ENCODE measurements at regions not wholly inside any gene's neighbourhood (a gene's known extent, or its start where the extent isn't known, plus 50 kb on each side); places are given as distances from the start of the nearest gene placed in this dataset.

GRCh38 chr10:131842351-131843088, 58.3 kb upstream of the PPP2R2D start:
- Histone ChIP-seq H3K27ac (no peak overlapping the region), H3K27me3 (replicated peaks; ENCODE audit: insufficient read depth) (no peaks in the 10 kb centered on the region), H3K9me3 (no peaks in the 10 kb centered on the region), H3K4me3 (no peak overlapping the region), H3K36me3 (no peaks in the 10 kb centered on the region), H3K4me1 (replicated peaks) (no peaks in the 10 kb centered on the region)
- TF ChIP-seq POLR2A (IDR thresholded peaks at IDR 0.05), result no peak
- no peak for TF ChIP-seq CTCF (IDR thresholded peaks at IDR 0.05)
- TF ChIP-seq POLR2AphosphoS5 (IDR thresholded peaks at IDR 0.05), result no peak
- no peak for DNase-seq (ENCODE audit: low spot score)
- WGBS, result 82% methylated on average over 14 of the region's 14 CpGs
- intact Hi-C loops (cut with DNase I), result no loop called here

- WGBS, result 92% methylated on average over 7 of the region's 8 CpGs
- DNase-seq (ENCODE audit: low spot score), result no peak
- no peak for TF ChIP-seq POLR2A (IDR thresholded peaks at IDR 0.05)
- no peak for TF ChIP-seq CTCF (IDR thresholded peaks at IDR 0.05)
- TF ChIP-seq POLR2AphosphoS5 (IDR thresholded peaks at IDR 0.05), result no peak
These were observed 57.7 kb upstream of the PPP2R2D start for GRCh38 chr10:131843089-131843595.

GRCh38 chr10:131843881-131844284, 56.9 kb upstream of the PPP2R2D start:
- 98% methylated on average over 15 of the region's 16 CpGs for WGBS
- H3K4me1 ChIP-seq (replicated peaks), result no peaks in the 10 kb centered on the region
- H3K4me3 ChIP-seq, result no peak overlapping the region
- no peak overlapping the region for H3K27ac ChIP-seq
- TF ChIP-seq POLR2AphosphoS5 (IDR thresholded peaks at IDR 0.05), result no peak
- TF ChIP-seq POLR2A (IDR thresholded peaks at IDR 0.05), result no peak
- TF ChIP-seq CTCF (IDR thresholded peaks at IDR 0.05), result no peak
- no peaks in the 10 kb centered on the region for H3K27me3 ChIP-seq (replicated peaks; ENCODE audit: insufficient read depth)
- no peaks in the 10 kb centered on the region for H3K9me3 ChIP-seq
- DNase-seq (ENCODE audit: low spot score), result no peak
- intact Hi-C loops (cut with DNase I), result no loop called here
- no peaks in the 10 kb centered on the region for H3K36me3 ChIP-seq

More at GRCh38 chr10:131843089-131843595, 57.7 kb upstream of the PPP2R2D start:
- no peak overlapping the region for H3K27ac ChIP-seq
- intact Hi-C loops (cut with DNase I), result no loop called here
- H3K27me3 ChIP-seq (replicated peaks; ENCODE audit: insufficient read depth), result no peaks in the 10 kb centered on the region
- no peaks in the 10 kb centered on the region for H3K36me3 ChIP-seq
- H3K9me3 ChIP-seq, result no peaks in the 10 kb centered on the region
- no peak overlapping the region for H3K4me3 ChIP-seq
- no peaks in the 10 kb centered on the region for H3K4me1 ChIP-seq (replicated peaks)

GRCh38 chr10:131844529-131845084, 56.2 kb upstream of the PPP2R2D start:
- no peak for DNase-seq (ENCODE audit: low spot score)

More at GRCh38 chr10:131844529-131845084, 56.2 kb upstream of the PPP2R2D start:
- TF ChIP-seq POLR2A (IDR thresholded peaks at IDR 0.05) (no peak), POLR2AphosphoS5 (IDR thresholded peaks at IDR 0.05) (no peak), CTCF (IDR thresholded peaks at IDR 0.05) (no peak)
- no peaks in the 10 kb centered on the region for H3K4me1 ChIP-seq (replicated peaks)
- H3K4me3 ChIP-seq, result no peak overlapping the region
- no peaks in the 10 kb centered on the region for H3K9me3 ChIP-seq
- no peaks in the 10 kb centered on the region for H3K36me3 ChIP-seq
- intact Hi-C loops (cut with DNase I), result no loop called here
- no peak overlapping the region for H3K27ac ChIP-seq
- no peaks in the 10 kb centered on the region for H3K27me3 ChIP-seq (replicated peaks; ENCODE audit: insufficient read depth)
- WGBS, result 94% methylated on average over 22 of the region's 22 CpGs
